Activated naive CD8-positive, alpha-beta T cell treated with anti-CD3 and anti-CD28 coated beads, Interleukin-2, amount 10 ng/mL, durations not matched to agents 7 days and 5 days (primary cell): ENCODE measurements at regions not wholly inside any gene's neighbourhood (a gene's known extent, or its start where the extent isn't known, plus 50 kb on each side); places are given as distances from the start of the nearest gene placed in this dataset.
A peak's percentile ranks its signal among the peaks of the same experiment; 100 is the strongest.
"Not testable (repeated sequence)": the region's sequence is repeated elsewhere in the genome, so short reads cannot be mapped to it uniquely, and the experiment has no call there.

ENCODE experiments used
- ATAC-seq: fragments of 150-1000 bp; cut with Tn5 transposase; one replicate; pipeline ENCODE4 v1.10.0; 2021; ENCODE audit warnings: low read depth, moderate library complexity
- POLR2A ChIA-PET: fragments of 350-600 bp; sonication (Branson Sonifier 250); formaldehyde crosslinking; loops from one replicate; lab custom pipeline; 2021; ENCODE audit warnings: antibody characterized with exemption; lab: Charles Lee
- DNase-seq: peaks from one replicate; pipeline ENCODE4 v3.0.0; 2021
- H3K27ac Mint-ChIP-seq: one replicate; pipeline ENCODE4 v1.8.0; 2022; ENCODE audit warnings: mild to moderate bottlenecking, mixed read lengths
- H3K27me3 Mint-ChIP-seq: one replicate; pipeline ENCODE4 v1.8.0; 2022; ENCODE audit warnings: mild to moderate bottlenecking, moderate library complexity, mixed read lengths
- H3K36me3 Mint-ChIP-seq: one replicate; pipeline ENCODE4 v1.8.0; 2021; ENCODE audit warnings: mild to moderate bottlenecking, mixed read lengths
- H3K4me1 Mint-ChIP-seq: one replicate; pipeline ENCODE4 v1.8.0; 2021; ENCODE audit warnings: mixed read lengths
- H3K4me3 Mint-ChIP-seq: one replicate; pipeline ENCODE4 v1.8.0; 2022; ENCODE audit warnings: mild to moderate bottlenecking, moderate library complexity, mixed read lengths
- H3K9me3 Mint-ChIP-seq: one replicate; pipeline ENCODE4 v1.8.0; 2021; ENCODE audit warnings: mixed read lengths

- H3K4me1 Mint-ChIP-seq = no peaks in the 10 kb centered on the region
- POLR2A ChIA-PET = no interaction called here
- H3K36me3 Mint-ChIP-seq = no peaks in the 10 kb centered on the region
- no peak overlapping the region for H3K27ac Mint-ChIP-seq
- no peaks in the 10 kb centered on the region for H3K27me3 Mint-ChIP-seq
- no peaks in the 10 kb centered on the region for H3K9me3 Mint-ChIP-seq
- no peak overlapping the region for H3K4me3 Mint-ChIP-seq
- DNase-seq (no peak), ATAC-seq (no peak)
Observed at GRCh38 chrX:1006156-1006730, 206.2 kb downstream of the CRLF2 start.

- Mint-ChIP-seq H3K36me3 (no peaks in the 10 kb centered on the region), H3K4me3 (no peak overlapping the region), H3K27ac (no peak overlapping the region), H3K27me3 (no peaks in the 10 kb centered on the region), H3K4me1 (no peaks in the 10 kb centered on the region), H3K9me3 (no peaks in the 10 kb centered on the region)
- POLR2A ChIA-PET = no interaction called here
- ATAC-seq (no peak), DNase-seq (no peak)
Observed at GRCh38 chrX:1002611-1003010, 209.8 kb downstream of the CRLF2 start.

GRCh38 chrX:997631-998137 is 214.8 kb downstream of the CRLF2 start:
- no peaks in the 10 kb centered on the region for H3K4me1 Mint-ChIP-seq
- no peaks in the 10 kb centered on the region for H3K36me3 Mint-ChIP-seq
- ATAC-seq = no peak
- no peaks in the 10 kb centered on the region for H3K27me3 Mint-ChIP-seq
- no peak for DNase-seq
- no peak overlapping the region for H3K27ac Mint-ChIP-seq
- no peak overlapping the region for H3K4me3 Mint-ChIP-seq
- no peaks in the 10 kb centered on the region for H3K9me3 Mint-ChIP-seq
- POLR2A ChIA-PET = no interaction called here

GRCh38 chrX:994780-995179 is 217.7 kb downstream of the CRLF2 start:
- Mint-ChIP-seq H3K36me3 (no peaks in the 10 kb centered on the region), H3K9me3 (peaks cover 3% of the 10 kb centered on the region), H3K27me3 (no peaks in the 10 kb centered on the region), H3K4me1 (peaks cover 3% of the 10 kb centered on the region), H3K27ac (no peak overlapping the region), H3K4me3 (no peak overlapping the region)
- ATAC-seq (no peak), DNase-seq (no peak)
- POLR2A ChIA-PET = no interaction called here

GRCh38 chrX:989959-990510 is 222.4 kb downstream of the CRLF2 start:
- POLR2A ChIA-PET = no interaction called here
- no peaks in the 10 kb centered on the region for H3K36me3 Mint-ChIP-seq
- H3K4me1 Mint-ChIP-seq = peaks cover 3% of the 10 kb centered on the region
- H3K27ac Mint-ChIP-seq = peak overlapping the region; percentile 51
- ATAC-seq (peak; percentile 99), DNase-seq (peak; percentile 33)
- no peaks in the 10 kb centered on the region for H3K27me3 Mint-ChIP-seq
- H3K9me3 Mint-ChIP-seq = peaks cover 3% of the 10 kb centered on the region
- peak overlapping the region; percentile 65 for H3K4me3 Mint-ChIP-seq

- H3K4me1 Mint-ChIP-seq, H3K4me3 Mint-ChIP-seq, H3K36me3 Mint-ChIP-seq, H3K27me3 Mint-ChIP-seq, DNase-seq, H3K9me3 Mint-ChIP-seq, ATAC-seq, POLR2A ChIA-PET, H3K27ac Mint-ChIP-seq: not testable (repeated sequence)
Observed at GRCh38 chrX:988530-988929, 223.9 kb downstream of the CRLF2 start.

GRCh38 chrX:981791-982626 is 230.4 kb downstream of the CRLF2 start:
- peaks cover 4% of the 10 kb centered on the region for H3K9me3 Mint-ChIP-seq
- ATAC-seq = no peak
- no peak for DNase-seq
- H3K27me3 Mint-ChIP-seq = peaks cover 17% of the 10 kb centered on the region
- no peak overlapping the region for H3K4me3 Mint-ChIP-seq
- H3K36me3 Mint-ChIP-seq = no peaks in the 10 kb centered on the region
- no peak overlapping the region for H3K27ac Mint-ChIP-seq
- H3K4me1 Mint-ChIP-seq = peaks cover 2% of the 10 kb centered on the region
- POLR2A ChIA-PET = no interaction called here

GRCh38 chrX:980587-981235 is 231.7 kb downstream of the CRLF2 start:
- H3K36me3 Mint-ChIP-seq = no peaks in the 10 kb centered on the region
- peak overlapping the region; percentile 46 for H3K27ac Mint-ChIP-seq
- H3K27me3 Mint-ChIP-seq = peaks cover 17% of the 10 kb centered on the region
- DNase-seq = no peak
- no peak for ATAC-seq
- H3K9me3 Mint-ChIP-seq = peaks cover 9% of the 10 kb centered on the region
- POLR2A ChIA-PET = no interaction called here
- no peak overlapping the region for H3K4me3 Mint-ChIP-seq
- peaks cover 2% of the 10 kb centered on the region for H3K4me1 Mint-ChIP-seq

- H3K36me3 Mint-ChIP-seq, ATAC-seq, POLR2A ChIA-PET, DNase-seq, H3K9me3 Mint-ChIP-seq, H3K4me3 Mint-ChIP-seq, H3K4me1 Mint-ChIP-seq, H3K27ac Mint-ChIP-seq: not testable (repeated sequence)
- peaks cover 17% of the 10 kb centered on the region for H3K27me3 Mint-ChIP-seq
Observed at GRCh38 chrX:979127-979526, 233.3 kb downstream of the CRLF2 start.

GRCh38 chrX:973010-973632 is 239.3 kb downstream of the CRLF2 start:
- Mint-ChIP-seq H3K4me3 (no peak overlapping the region), H3K27me3 (no peaks in the 10 kb centered on the region), H3K36me3 (no peaks in the 10 kb centered on the region), H3K27ac (no peak overlapping the region), H3K9me3 (peaks cover 6% of the 10 kb centered on the region), H3K4me1 (no peaks in the 10 kb centered on the region)
- no peak for DNase-seq
- POLR2A ChIA-PET = no interaction called here
- ATAC-seq = no peak

- Mint-ChIP-seq H3K27ac (no peak overlapping the region), H3K4me1 (peaks cover 2% of the 10 kb centered on the region), H3K9me3 (no peaks in the 10 kb centered on the region), H3K27me3 (no peaks in the 10 kb centered on the region), H3K4me3 (no peak overlapping the region), H3K36me3 (no peaks in the 10 kb centered on the region)
- POLR2A ChIA-PET = no interaction called here
- DNase-seq (no peak), ATAC-seq (no peak)
Observed at GRCh38 chrX:968148-968965, 244.1 kb downstream of the CRLF2 start.

GRCh38 chrX:966396-967070 is 245.9 kb downstream of the CRLF2 start:
- H3K27ac Mint-ChIP-seq = no peak overlapping the region
- no peaks in the 10 kb centered on the region for H3K36me3 Mint-ChIP-seq
- H3K4me3 Mint-ChIP-seq = no peak overlapping the region
- DNase-seq (no peak), ATAC-seq (no peak)
- H3K4me1 Mint-ChIP-seq = peaks cover 2% of the 10 kb centered on the region
- no peaks in the 10 kb centered on the region for H3K27me3 Mint-ChIP-seq
- H3K9me3 Mint-ChIP-seq = no peaks in the 10 kb centered on the region
- POLR2A ChIA-PET = no interaction called here
